Spinal cord (tissue), 9 donors: ENCODE measurements at regions not wholly inside any gene's neighbourhood (a gene's known extent, or its start where the extent isn't known, plus 50 kb on each side); places are given as distances from the start of the nearest gene placed in this dataset.
"Not testable (repeated sequence)": the region's sequence is repeated elsewhere in the genome, so short reads cannot be mapped to it uniquely, and the experiment has no call there.

Experiments
- DNase-seq, 6 donors: peaks; one replicate each; pipeline versions ENCODE4 v3.0.0 to v3.0.0-alpha.2; 2013 to 2015; ENCODE audit warnings: low spot score in 6 of 6, low read depth in 4 of 6
- H3K27ac ChIP-seq: one replicate; pipeline ENCODE4 v1.5.1; 2013; ENCODE audit warnings: low read depth, low read length, control low read depth
- H3K27me3 ChIP-seq: one replicate; pipeline ENCODE4 v1.6.1; 2013; ENCODE audit warnings: low read length; ENCODE audit not compliant: control insufficient read depth, insufficient read depth
- H3K36me3 ChIP-seq: one replicate; pipeline ENCODE4 v1.6.1; 2013; ENCODE audit warnings: low read length; ENCODE audit not compliant: control insufficient read depth, insufficient read depth
- H3K4me1 ChIP-seq: one replicate; pipeline ENCODE4 v1.6.1; 2013; ENCODE audit warnings: low read length; ENCODE audit not compliant: control insufficient read depth, insufficient read depth
- H3K4me3 ChIP-seq: one replicate; pipeline ENCODE4 v1.5.1; 2013; ENCODE audit warnings: low read depth, low read length, control low read depth
- H3K9me3 ChIP-seq: one replicate; pipeline ENCODE4 v1.6.1; 2013; ENCODE audit warnings: low read length; ENCODE audit not compliant: control insufficient read depth, insufficient read depth
- WGBS: methylation state at CpG from one replicate; pipeline ENCODE4 v1.1.5; 2013; ENCODE audit warnings: missing lambda C conversion rate; ENCODE audit not compliant: insufficient coverage; 5-methylcytosine and 5-hydroxymethylcytosine counted together
- donor health status: healthy.

- no peaks in the 10 kb centered on the region for H3K9me3 ChIP-seq
- DNase-seq: no peak
- H3K27me3 ChIP-seq: peaks cover 2% of the 10 kb centered on the region
- H3K4me3 ChIP-seq: no peak overlapping the region
- no peaks in the 10 kb centered on the region for H3K4me1 ChIP-seq
- no peaks in the 10 kb centered on the region for H3K36me3 ChIP-seq
- no peak overlapping the region for H3K27ac ChIP-seq
- 87% methylated on average over 3 of the region's 4 CpGs for WGBS
These were observed 114.9 kb upstream of the ARX start for GRCh38 chrX:25130619-25131018.

DNA sequence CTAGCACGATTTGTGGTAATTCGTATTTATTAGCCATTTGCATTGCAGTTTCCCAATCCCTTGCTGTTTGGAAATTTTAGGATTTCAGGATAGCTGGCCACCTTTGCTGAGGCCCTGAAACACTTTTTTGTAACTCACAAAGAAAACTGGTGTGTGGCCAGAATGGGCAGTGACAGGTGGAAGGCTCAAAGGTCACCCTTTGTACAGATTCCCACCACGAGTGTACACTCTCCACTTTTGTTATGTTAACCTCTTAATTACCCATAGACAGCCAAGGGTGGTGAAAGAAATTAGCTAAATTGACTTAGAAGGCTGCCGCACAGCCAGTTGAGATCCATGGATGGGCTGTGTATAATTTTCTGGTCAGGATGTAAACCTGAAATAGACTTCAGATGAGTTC lies 109.7 kb upstream of the ARX start:
- peaks cover 2% of the 10 kb centered on the region for H3K27me3 ChIP-seq
- 92% methylated on average over 1 of the region's 4 CpGs for WGBS

DNA sequence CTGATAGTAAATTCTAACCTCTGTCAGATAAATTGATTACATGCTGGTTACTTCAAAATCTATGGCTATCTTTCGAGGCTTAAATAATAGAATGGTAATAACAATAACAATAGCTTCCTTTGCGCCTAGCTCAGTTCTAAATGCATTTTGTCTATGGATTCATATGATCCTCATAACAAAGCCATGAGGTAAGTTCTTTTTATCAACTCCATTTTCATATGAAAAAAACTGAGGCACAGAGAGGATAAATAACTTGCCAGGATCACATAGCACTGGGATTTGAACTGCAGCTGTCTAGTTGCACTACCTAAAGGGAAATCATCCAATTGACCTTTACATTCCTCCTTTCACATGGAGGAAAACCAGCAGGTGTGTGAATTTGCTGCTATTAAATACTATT lies 108.6 kb upstream of the ARX start:
- no peaks in the 10 kb centered on the region for H3K9me3 ChIP-seq
- H3K4me3 ChIP-seq: no peak overlapping the region
- H3K27ac ChIP-seq: no peak overlapping the region
- DNase-seq: no peak
- WGBS: no CpG with 5 or more reads among the region's 2 CpGs
- peaks cover 2% of the 10 kb centered on the region for H3K27me3 ChIP-seq
- H3K36me3 ChIP-seq: no peaks in the 10 kb centered on the region
- no peaks in the 10 kb centered on the region for H3K4me1 ChIP-seq

More for the DNA sequence above, 109.7 kb upstream of the ARX start:
- Histone ChIP-seq H3K27ac (no peak overlapping the region), H3K36me3 (no peaks in the 10 kb centered on the region), H3K9me3 (no peaks in the 10 kb centered on the region), H3K4me3 (no peak overlapping the region), H3K4me1 (no peaks in the 10 kb centered on the region)
- no peak for DNase-seq

DNA sequence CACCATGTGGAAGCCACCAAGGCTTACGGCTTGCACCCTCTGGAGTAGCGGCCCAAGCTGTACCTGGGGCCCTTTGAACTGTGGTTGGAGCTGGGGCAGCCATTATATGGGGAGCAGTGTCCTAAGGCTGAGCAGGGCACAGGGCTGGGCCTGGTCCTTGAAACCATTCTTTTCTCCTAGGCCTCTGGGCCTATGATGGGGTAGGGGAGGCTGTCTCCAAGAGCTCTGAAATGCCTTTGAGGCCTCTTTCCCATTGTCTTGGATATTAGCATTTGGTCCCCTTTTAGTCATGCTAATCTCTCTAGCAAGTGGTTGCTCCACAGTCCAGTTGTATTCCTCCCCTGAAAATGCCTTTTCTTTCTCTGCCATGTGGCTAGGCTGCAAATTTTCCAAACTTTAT lies 96.4 kb upstream of the ARX start:
- no peaks in the 10 kb centered on the region for H3K36me3 ChIP-seq
- H3K27me3 ChIP-seq: no peaks in the 10 kb centered on the region
- H3K9me3 ChIP-seq: no peaks in the 10 kb centered on the region
- H3K4me1 ChIP-seq: no peaks in the 10 kb centered on the region
- H3K27ac ChIP-seq: no peak overlapping the region
- WGBS: 74% methylated on average over 2 of the region's 2 CpGs
- DNase-seq: no peak
- H3K4me3 ChIP-seq: no peak overlapping the region

- Histone ChIP-seq H3K4me1 (no peaks in the 10 kb centered on the region), H3K27me3 (peaks cover 2% of the 10 kb centered on the region), H3K4me3 (no peak overlapping the region), H3K36me3 (no peaks in the 10 kb centered on the region), H3K9me3 (no peaks in the 10 kb centered on the region), H3K27ac (no peak overlapping the region)
- DNase-seq: no peak
- WGBS: no CpG with 5 or more reads among the region's 2 CpGs
These were observed 92.7 kb upstream of the ARX start for GRCh38 chrX:25108481-25108880.

DNA sequence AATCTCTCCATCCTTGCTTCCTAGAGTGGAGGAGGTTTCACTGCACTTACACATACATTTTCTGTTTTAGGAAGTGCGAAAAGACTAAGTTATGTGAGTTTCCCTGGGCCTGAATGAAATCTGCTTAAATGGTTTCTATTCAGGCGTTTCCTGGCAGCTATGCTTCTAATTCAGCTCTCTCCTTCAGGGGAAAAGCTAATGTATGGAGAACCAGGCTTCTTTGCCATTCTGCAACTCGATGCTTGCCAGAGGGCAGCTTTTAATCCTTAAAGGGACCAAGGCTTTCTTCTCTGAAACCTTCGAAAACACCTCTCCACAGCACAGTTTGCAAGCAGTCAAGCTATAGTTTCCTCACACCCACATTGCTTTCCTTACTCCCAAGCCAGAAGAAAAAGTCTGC lies 89.5 kb upstream of the ARX start:
- Histone ChIP-seq H3K4me1 (no peaks in the 10 kb centered on the region), H3K4me3 (no peak overlapping the region), H3K27ac (no peak overlapping the region), H3K9me3 (no peaks in the 10 kb centered on the region), H3K36me3 (no peaks in the 10 kb centered on the region), H3K27me3 (peaks cover 2% of the 10 kb centered on the region)
- 16% methylated on average over 2 of the region's 4 CpGs for WGBS
- peak in 4 of 6 donors; percentile 0 to 61 (median 26) for DNase-seq

- Histone ChIP-seq H3K4me3 (no peak overlapping the region), H3K36me3 (no peaks in the 10 kb centered on the region), H3K4me1 (no peaks in the 10 kb centered on the region), H3K27ac (no peak overlapping the region), H3K27me3 (no peaks in the 10 kb centered on the region), H3K9me3 (peaks cover 3% of the 10 kb centered on the region)
- 34% methylated on average over 3 of the region's 3 CpGs for WGBS
- DNase-seq: peak in 1 of 6 donors; percentile 3
These were observed 80.8 kb upstream of the ARX start for GRCh38 chrX:25096522-25097045.

GRCh38 chrX:25091152-25091551 lies 75.4 kb upstream of the ARX start:
- not testable (repeated sequence) for H3K9me3 ChIP-seq

DNA sequence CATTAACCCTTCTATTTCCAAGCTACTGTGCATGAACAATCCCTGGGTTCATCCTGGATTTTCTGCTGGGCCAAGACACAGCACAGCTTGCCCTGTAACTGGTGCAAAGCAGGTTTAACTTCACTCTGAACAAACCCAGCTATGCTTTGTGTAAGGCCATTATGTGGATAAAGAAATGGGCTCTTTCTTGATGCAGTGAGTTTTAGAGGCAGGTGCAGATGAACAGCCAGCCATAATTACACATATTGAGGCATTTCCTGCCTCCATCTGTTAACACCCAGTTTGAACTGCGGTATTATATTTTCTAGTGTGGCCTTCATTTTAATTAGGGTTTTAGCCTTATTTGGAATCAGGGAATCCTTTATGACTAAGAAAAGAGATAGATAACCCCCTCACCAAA lies 68.7 kb upstream of the ARX start:
- peak in 1 of 6 donors; percentile 8 for DNase-seq
- Histone ChIP-seq H3K27me3 (no peaks in the 10 kb centered on the region), H3K9me3 (peaks cover 3% of the 10 kb centered on the region), H3K36me3 (no peaks in the 10 kb centered on the region), H3K27ac (no peak overlapping the region), H3K4me3 (no peak overlapping the region), H3K4me1 (no peaks in the 10 kb centered on the region)
- no CpG with 5 or more reads among the region's 1 CpG for WGBS

More at GRCh38 chrX:25091152-25091551, 75.4 kb upstream of the ARX start:
- H3K36me3 ChIP-seq, DNase-seq, H3K4me1 ChIP-seq, H3K27ac ChIP-seq, H3K4me3 ChIP-seq, H3K27me3 ChIP-seq: not testable (repeated sequence)
- WGBS: no CpG with 5 or more reads among the region's 1 CpG

DNA sequence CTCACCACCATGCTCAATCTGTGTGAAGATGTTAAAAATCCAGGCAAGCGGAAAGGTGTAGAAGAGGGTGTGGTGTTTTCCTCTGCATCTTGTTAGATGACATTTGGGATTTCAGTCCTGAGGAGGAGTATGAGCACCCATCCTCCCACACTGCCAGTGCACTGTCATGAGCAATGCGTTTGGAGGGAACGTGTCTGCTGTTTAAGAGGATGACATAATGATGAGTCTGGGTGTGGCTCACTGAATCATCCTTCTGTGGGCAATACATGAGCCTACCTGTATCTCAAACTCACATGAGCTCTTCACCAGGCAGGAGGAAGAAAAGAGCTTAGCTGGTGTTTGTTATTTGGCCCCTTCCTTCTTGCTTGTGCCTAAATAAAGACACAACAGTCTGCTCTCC lies 67.9 kb upstream of the ARX start:
- H3K4me1 ChIP-seq: no peaks in the 10 kb centered on the region
- no peaks in the 10 kb centered on the region for H3K36me3 ChIP-seq
- no peaks in the 10 kb centered on the region for H3K27me3 ChIP-seq
- H3K9me3 ChIP-seq: no peaks in the 10 kb centered on the region
- H3K4me3 ChIP-seq: no peak overlapping the region
- DNase-seq: no peak
- H3K27ac ChIP-seq: no peak overlapping the region
- WGBS: 100% methylated on average over 1 of the region's 3 CpGs
